ENCODE measurements at regions not wholly inside any gene's neighbourhood (a gene's known extent, or its start where the extent isn't known, plus 50 kb on each side); places are given as distances from the start of the nearest gene placed in this dataset.
"Not testable (repeated sequence)": the region's sequence is repeated elsewhere in the genome, so short reads cannot be mapped to it uniquely, and the experiment has no call there.

GRCh38 chr12:46547421-46548354 lies 175.1 kb upstream of the SLC38A2 start:
- DNase-seq (ENCODE audit: low read depth in 2 of 2): no peak

DNA sequence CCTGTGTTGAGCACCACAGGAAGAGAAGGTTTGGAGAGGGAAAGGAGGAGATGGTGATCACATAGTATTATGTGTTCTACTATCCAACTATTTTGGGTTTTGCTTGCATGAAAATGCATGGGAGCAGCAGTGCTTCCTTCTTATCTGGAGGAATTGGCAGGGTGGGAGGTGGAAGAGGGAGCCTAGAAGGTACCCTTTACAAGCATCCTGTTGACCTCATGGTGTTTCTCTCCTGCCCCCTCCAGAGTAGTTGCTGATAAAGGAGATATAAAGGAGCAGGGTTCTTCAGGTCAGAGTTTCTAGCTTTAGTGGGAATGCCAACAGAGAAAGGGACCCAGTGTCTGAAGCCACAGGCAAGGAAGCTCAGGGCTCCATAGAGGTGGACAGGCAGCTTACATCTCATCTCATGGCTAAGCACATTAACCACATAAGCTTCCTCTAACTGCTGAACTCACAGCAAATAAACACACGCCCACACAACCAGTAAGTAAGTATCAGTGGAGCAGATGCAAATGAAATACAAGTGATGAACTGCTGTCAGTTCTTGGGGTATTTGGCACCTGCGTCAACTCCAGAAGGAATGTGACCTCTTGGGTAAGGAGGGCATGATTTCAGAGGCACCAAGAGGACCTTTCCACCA lies 174.2 kb upstream of the SLC38A2 start:
- DNase-seq (ENCODE audit: low read depth in 2 of 2): no peak

GRCh38 chr12:46543378-46543795 lies 170.8 kb upstream of the SLC38A2 start:
- DNase-seq (ENCODE audit: low read depth in 2 of 2): not testable (repeated sequence)

- DNase-seq (ENCODE audit: low read depth in 2 of 2): no peak
These were observed 166.4 kb upstream of the SLC38A2 start for GRCh38 chr12:46538976-46539375.

DNA sequence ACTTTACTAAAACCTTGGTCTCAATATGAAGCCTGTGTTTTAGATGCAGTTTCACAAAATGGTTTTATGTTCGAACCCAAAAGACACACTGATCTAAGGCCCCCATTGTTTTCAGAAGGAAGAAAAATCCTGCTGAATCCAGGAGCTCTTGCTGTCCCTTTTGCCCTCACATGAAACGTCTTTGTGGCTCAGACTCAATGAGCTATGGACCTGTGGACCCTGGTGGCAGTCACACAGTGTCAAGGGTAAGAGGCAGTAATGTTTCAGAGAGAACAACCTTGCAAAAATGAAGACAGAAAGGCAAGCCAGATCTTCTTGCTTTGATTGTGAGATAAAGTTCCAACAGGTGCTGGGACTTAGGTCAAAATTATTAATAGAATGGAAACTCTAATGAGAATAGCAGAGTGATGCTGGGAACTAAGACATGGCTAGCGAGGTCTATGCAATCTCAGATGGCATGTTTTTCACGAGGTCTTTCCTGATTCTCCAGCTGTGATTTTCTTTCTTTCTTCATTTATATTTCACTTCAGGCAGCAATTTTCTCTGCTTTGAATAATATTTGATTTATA lies 164.9 kb upstream of the SLC38A2 start:
- no peak for DNase-seq (ENCODE audit: low read depth in 2 of 2)

- DNase-seq (ENCODE audit: low read depth in 2 of 2): not testable (repeated sequence)
These were observed 163.7 kb upstream of the SLC38A2 start for GRCh38 chr12:46536316-46536715.

DNA sequence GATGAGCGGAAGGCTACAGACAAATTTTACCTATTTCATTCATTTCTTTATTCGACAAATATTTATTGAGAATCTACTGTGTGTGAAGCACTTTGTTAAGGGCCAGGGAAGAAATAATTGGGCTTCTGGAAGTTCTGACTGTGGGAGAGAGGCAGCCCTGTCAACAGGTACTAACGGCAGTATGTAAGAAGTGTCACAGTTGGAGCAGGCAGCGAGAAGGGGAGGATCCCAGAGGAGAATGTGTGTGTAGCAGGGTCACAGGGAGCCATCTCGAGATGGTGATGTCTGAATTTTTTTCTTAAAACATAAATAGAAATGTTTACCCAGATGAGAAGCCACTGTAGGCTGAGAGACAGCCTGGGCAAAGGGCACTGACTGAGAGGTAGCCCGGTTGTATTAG lies 163.3 kb upstream of the SLC38A2 start:
- DNase-seq (ENCODE audit: low read depth in 2 of 2): no peak

GRCh38 chr12:46535376-46535775 lies 162.8 kb upstream of the SLC38A2 start:
- DNase-seq (ENCODE audit: low read depth in 2 of 2): no peak

GRCh38 chr12:46534327-46534840 lies 161.8 kb upstream of the SLC38A2 start:
- no peak for DNase-seq (ENCODE audit: low read depth in 2 of 2)

DNA sequence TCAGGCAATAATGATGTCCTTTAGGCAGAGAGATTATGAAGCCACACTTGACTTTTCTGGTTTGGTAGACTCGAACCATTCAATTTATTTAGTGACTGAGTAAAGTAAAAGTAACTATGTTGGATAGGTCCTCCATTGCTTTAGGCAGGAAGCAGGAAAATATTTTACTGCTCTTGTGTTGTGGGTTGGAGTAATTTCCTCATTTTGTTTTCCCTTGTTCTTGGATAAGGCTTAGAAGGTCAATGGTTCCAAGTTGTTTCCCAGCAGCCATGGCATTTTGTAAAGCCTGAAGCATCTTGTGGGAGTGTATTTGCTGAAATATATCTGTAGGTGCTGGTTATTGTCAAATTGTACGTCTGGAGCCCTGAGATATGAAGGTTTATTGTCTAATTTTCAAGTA lies 161.2 kb upstream of the SLC38A2 start:
- DNase-seq (ENCODE audit: low read depth in 2 of 2): no peak

- no peak for DNase-seq (ENCODE audit: low read depth in 2 of 2)
These were observed 159.2 kb upstream of the SLC38A2 start for GRCh38 chr12:46531804-46532203.

DNA sequence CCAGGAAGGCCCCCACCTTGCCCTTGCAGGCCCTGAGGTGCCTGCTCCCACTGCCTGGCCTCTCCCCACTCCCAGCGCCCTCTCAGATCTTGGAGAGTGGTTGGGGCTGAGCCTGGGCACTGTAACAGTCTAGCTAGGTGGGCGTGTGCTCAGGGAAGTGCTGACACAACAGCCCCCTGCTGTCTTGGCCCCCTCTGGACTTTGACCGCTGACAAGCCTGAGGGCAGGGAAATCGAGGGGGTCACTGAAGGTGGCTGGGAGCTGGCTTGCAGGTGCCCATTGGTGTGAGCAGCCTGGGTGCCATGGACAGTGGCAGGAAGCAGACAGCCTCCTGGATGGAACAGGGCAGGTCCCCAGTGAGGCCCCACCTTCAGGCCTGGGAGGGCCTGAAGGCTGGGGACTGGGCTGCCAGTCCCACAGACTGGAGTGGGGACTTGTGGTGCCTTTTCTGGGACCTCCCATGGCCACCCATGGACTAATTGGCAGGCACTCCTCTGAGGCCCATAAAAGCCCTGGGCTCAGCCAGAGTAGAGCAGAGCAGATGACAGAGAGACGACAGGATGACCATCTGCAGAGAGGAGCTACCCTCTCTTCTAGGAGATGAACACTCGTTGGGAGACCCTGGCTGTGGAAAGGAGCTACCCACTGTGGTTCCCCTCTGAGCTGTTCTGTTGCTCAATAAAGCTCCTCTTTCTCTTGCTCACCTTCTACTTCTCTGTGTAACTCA lies 158.6 kb upstream of the SLC38A2 start:
- DNase-seq (ENCODE audit: low read depth in 2 of 2): no peak

DNA sequence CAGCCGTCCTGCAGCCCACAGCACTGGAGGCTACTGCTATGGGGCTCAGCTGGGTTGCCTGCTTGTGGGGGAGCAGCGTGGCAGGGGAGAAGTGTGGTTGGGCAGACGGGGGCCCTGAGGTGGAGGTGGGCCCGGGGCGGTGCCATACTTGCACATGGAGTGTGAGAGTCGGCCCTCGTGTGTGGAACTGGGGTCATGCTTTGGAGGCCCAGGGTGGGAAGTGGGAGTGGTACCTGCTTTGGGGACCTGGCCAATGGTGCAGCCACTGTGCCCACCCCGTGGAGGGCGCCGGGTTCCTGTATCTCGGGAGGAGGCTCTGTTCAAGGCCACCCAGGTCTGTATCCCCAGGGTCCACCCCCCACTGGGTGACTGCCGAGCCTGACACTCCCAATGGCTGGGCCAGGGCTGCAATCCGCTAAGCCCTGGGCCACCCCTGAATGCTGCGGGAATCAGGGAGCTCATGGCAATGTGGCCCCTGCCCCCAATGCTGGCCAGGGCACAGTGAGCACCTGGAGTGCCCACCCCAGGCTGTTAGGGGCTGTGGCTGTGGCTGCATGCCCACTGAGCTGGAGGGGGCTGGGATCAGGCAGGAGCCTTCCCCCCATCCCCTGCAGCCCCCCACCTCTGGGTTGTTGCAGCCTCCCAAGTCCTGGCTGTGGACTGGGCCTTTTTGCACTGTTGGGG lies 157.9 kb upstream of the SLC38A2 start:
- no peak for DNase-seq (ENCODE audit: low read depth in 2 of 2)

GRCh38 chr12:46526233-46526632 lies 153.7 kb upstream of the SLC38A2 start:
- DNase-seq (ENCODE audit: low read depth in 2 of 2): no peak

DNA sequence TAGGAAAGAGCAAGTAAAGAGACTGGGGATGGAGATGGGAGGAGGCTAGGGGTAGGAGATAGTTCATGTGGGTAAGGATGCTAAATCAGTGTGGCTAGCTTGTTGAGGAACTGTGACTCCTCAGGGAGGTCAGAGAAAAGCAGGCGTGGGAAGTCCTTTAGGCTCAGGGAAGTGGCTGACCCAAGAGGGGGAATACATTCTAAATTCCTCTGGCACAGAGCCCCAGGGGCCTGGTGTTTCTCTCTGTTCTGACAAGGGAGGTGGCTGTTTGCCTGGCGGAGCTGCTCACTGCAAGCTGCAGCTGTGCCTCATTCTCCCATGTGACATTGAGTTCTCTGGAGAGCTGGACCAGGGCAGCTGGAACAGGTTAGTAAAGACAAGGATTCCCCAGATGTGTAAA lies 152.2 kb upstream of the SLC38A2 start:
- DNase-seq (ENCODE audit: low read depth in 2 of 2): no peak

GRCh38 chr12:46523863-46524770 lies 151.5 kb upstream of the SLC38A2 start:
- DNase-seq (ENCODE audit: low read depth in 2 of 2): peak in 1 of 2 donors; percentile 25

DNA sequence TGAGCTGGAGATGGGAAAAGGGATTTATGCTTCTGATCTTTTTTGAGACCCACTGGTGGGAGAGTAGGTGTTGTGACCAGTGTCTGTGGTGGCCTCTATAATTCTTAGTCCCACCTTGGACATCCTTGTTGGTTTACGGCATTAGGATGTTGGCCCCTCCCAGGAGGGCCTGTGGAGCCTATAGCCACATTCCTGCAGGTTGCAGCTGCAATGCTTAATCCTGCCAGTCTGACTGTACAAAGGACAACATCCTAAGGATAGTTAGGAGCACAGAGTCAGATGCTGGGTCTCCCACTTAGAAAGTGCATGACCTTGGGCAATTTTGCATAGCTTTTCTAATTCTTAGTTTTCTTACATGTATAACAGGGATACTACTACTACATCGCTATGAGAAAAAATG lies 150.9 kb upstream of the SLC38A2 start:
- DNase-seq (ENCODE audit: low read depth in 2 of 2): no peak

- DNase-seq (ENCODE audit: low read depth in 2 of 2): no peak
These were observed 149.5 kb upstream of the SLC38A2 start for GRCh38 chr12:46522071-46522470.

- no peak for DNase-seq (ENCODE audit: low read depth in 2 of 2)
These were observed 148.6 kb upstream of the SLC38A2 start for GRCh38 chr12:46521145-46521544.

DNA sequence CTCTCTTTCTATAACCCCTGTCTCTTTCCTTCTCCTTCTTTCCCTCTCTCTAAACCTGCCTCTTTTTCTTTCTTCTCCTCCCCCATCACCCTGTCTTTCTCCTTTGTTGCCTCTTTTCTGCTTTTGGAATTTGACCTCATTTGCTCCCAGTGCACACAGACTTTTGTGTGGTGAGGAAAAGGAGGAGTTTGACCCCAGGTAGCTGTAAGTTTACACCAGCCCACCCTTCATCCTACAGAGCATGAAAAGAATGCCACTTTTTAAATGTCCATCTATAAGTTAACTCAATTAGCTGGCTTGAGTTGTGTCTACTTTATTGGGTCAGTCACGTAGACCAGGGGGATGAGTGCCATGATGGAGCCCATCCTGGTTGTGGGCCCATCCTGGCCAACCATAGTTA lies 146.8 kb upstream of the SLC38A2 start:
- no peak for DNase-seq (ENCODE audit: low read depth in 2 of 2)

Measured in stimulated activated CD4-positive, alpha-beta T cell treated with anti-CD3 and anti-CD28 coated beads, Interleukin-1b, Interleukin-23, amount 100 ng/mL, for 4 hours (primary cell).